ENCODE measurements at regions not wholly inside any gene's neighbourhood (a gene's known extent, or its start where the extent isn't known, plus 50 kb on each side); places are given as distances from the start of the nearest gene placed in this dataset.

DNA sequence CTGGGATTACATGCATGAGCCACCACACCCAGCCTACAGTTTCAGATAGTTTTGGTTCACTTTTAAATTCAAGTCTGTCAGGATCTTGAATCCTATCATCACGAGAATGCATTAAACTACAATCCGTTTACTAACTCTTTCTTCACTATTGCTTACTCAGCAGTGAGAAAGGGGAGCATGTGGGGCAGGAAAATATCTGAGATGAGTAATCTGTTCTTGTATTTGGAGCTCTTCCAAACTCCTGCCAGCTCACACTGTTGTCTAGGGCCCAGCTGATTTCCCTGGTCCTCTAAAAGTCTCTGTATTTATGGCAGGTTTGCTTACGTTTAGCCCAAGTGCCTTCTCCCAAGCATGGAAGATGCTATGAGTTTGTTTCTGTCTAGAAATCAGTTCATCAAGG, 152.2 kb downstream of the FGF18 start:
- Histone ChIP-seq H3K27me3 (ENCODE audit: low read length) (no peaks in the 10 kb centered on the region), H3K9me3 (ENCODE audit: low read length) (no peaks in the 10 kb centered on the region), H4K20me1 (ENCODE audit: insufficient read depth, low read depth, low read length) (no peaks in the 10 kb centered on the region), H3K36me3 (ENCODE audit: insufficient read depth, low read length) (no peaks in the 10 kb centered on the region), H2AFZ (ENCODE audit: low read length) (no peak overlapping the region), H3K4me3 (ENCODE audit: low read length) (no peak overlapping the region), H3K4me2 (ENCODE audit: low read depth, low read length, poor library complexity, severe bottlenecking) (no peak overlapping the region), H3K9me2 (replicated peaks; ENCODE audit: insufficient read depth, low read length) (no peaks in the 10 kb centered on the region), H3K4me1 (ENCODE audit: low read length) (no peaks in the 10 kb centered on the region), H3K79me2 (ENCODE audit: low read length) (no peaks in the 10 kb centered on the region), H3K9ac (ENCODE audit: low read length) (no peak overlapping the region), H3K27ac (ENCODE audit: low read length) (no peak overlapping the region)
- no peak for DNase-seq

DNA sequence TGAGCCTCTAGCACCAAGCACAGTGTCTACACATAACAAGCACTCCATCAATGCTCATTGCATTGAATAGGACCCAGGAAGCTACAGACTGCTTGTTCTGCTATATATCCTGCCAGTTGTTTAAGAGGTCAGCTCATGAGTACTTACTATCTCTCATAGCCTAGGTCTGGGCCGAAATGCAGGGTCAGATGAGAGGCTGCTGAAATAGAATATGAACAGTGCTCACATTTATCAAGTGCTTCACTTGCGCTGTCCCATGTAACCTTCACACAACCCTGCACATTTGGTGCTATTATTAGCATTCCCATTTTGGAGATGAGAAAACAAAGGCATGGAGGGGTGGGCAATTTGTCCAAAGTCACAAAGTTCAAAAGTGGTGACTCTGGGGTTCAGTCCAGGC, 153.6 kb downstream of the FGF18 start:
- Histone ChIP-seq H3K9ac (ENCODE audit: low read length) (no peak overlapping the region), H3K4me3 (ENCODE audit: low read length) (no peak overlapping the region), H3K4me2 (ENCODE audit: low read depth, low read length, poor library complexity, severe bottlenecking) (no peak overlapping the region), H3K9me3 (ENCODE audit: low read length) (no peaks in the 10 kb centered on the region), H3K4me1 (ENCODE audit: low read length) (no peaks in the 10 kb centered on the region), H3K36me3 (ENCODE audit: insufficient read depth, low read length) (no peaks in the 10 kb centered on the region), H3K9me2 (replicated peaks; ENCODE audit: insufficient read depth, low read length) (no peaks in the 10 kb centered on the region), H3K27ac (ENCODE audit: low read length) (no peak overlapping the region), H3K27me3 (ENCODE audit: low read length) (no peaks in the 10 kb centered on the region), H3K79me2 (ENCODE audit: low read length) (no peaks in the 10 kb centered on the region), H2AFZ (ENCODE audit: low read length) (no peak overlapping the region), H4K20me1 (ENCODE audit: insufficient read depth, low read depth, low read length) (no peaks in the 10 kb centered on the region)
- no peak for DNase-seq

DNA sequence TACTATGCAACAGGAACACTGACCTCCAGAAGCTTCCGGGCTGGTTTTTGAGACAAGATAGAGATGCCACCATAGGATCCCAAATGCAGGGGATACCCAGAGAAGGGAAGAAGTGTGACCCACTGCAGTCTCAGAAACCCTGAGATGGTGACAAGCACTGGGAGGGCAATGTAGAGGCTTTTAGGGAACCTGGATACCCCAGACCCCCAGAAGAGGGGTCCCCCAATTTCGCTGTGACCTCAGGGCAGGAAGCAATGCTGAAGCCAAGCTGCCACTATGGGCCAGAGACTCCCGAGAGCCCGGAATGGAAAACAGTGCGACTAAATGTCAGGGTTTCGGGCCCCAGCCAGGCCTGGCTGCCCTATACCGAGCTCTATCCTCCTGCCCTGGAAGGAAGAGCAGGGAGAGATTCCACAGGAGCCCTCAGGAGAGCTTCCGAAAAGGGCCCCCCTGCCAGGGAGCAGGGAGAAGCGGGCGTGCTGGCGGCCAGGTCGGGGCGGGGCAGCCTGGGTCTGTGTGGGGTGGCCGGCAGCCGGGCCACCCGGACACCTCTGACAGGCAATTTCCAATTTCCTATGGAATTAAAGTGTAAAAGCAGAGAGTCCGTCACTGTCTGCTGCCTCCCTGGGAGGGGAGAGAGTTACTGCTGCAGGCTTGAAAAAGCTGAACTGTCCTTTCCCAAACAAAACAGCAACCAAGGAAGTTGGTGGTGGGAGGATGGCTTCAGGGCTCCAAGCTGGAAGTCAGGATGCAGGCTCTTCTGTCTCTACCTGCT, 154.2 kb downstream of the FGF18 start:
- Histone ChIP-seq H3K9me3 (ENCODE audit: low read length) (no peaks in the 10 kb centered on the region), H3K4me1 (ENCODE audit: low read length) (no peaks in the 10 kb centered on the region), H3K4me3 (ENCODE audit: low read length) (no peak overlapping the region), H3K79me2 (ENCODE audit: low read length) (no peaks in the 10 kb centered on the region), H2AFZ (ENCODE audit: low read length) (no peak overlapping the region), H3K4me2 (ENCODE audit: low read depth, low read length, poor library complexity, severe bottlenecking) (no peak overlapping the region), H3K36me3 (ENCODE audit: insufficient read depth, low read length) (no peaks in the 10 kb centered on the region), H3K9me2 (replicated peaks; ENCODE audit: insufficient read depth, low read length) (no peaks in the 10 kb centered on the region), H4K20me1 (ENCODE audit: insufficient read depth, low read depth, low read length) (no peaks in the 10 kb centered on the region), H3K9ac (ENCODE audit: low read length) (no peak overlapping the region), H3K27me3 (ENCODE audit: low read length) (no peaks in the 10 kb centered on the region), H3K27ac (ENCODE audit: low read length) (no peak overlapping the region)
- no peak for DNase-seq

DNA sequence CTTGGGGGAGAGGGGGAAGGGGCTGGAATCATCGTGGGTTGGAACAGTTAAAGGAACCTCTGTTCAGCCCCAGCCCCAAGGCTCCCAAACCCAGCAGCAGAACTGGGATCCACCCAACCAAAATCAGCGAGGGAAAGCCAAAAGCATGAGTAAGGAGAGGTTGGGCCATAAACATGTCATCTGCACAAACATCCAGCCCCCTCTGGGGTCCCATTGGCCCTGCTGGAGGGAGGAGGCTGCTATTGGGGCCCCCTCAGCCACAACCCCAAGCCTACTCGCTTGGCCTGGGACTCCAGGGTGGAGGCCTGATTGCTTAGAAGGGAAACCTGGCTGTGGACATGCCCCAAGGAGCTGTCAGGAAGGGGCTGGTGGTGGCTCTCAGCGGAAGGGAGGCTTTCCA, 154.9 kb downstream of the FGF18 start:
- no peaks in the 10 kb centered on the region for H3K79me2 ChIP-seq (ENCODE audit: low read length)
- H2AFZ ChIP-seq (ENCODE audit: low read length) = no peak overlapping the region

DNA sequence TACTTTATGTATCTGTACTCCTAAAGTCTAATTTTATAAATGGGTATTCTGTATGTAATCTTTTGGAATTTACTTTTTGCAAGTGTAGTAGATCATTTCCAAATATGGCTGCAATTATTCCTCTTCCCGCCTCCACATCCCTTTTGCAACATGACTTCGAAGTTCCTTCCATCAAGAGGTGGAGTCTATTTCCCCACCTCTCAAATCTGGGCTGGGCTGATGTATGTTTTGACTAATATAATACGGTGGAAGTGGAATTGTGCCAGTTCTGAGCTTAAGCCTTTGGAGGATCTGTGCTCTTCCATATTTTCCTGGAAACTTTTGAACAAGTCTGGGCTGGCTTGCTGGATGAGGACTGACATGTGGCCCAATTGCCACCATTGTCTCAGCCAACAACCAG, 155.9 kb downstream of the FGF18 start:
- H2AFZ ChIP-seq (ENCODE audit: low read length) = no peak overlapping the region

More for the DNA sequence above, 154.9 kb downstream of the FGF18 start:
- Histone ChIP-seq H3K9me2 (replicated peaks; ENCODE audit: insufficient read depth, low read length) (no peaks in the 10 kb centered on the region), H3K4me1 (ENCODE audit: low read length) (no peaks in the 10 kb centered on the region), H3K36me3 (ENCODE audit: insufficient read depth, low read length) (no peaks in the 10 kb centered on the region), H3K4me2 (ENCODE audit: low read depth, low read length, poor library complexity, severe bottlenecking) (no peak overlapping the region), H4K20me1 (ENCODE audit: insufficient read depth, low read depth, low read length) (no peaks in the 10 kb centered on the region), H3K4me3 (ENCODE audit: low read length) (no peak overlapping the region), H3K9me3 (ENCODE audit: low read length) (no peaks in the 10 kb centered on the region), H3K27ac (ENCODE audit: low read length) (no peak overlapping the region), H3K27me3 (ENCODE audit: low read length) (no peaks in the 10 kb centered on the region), H3K9ac (ENCODE audit: low read length) (no peak overlapping the region)
- no peak for DNase-seq

DNA sequence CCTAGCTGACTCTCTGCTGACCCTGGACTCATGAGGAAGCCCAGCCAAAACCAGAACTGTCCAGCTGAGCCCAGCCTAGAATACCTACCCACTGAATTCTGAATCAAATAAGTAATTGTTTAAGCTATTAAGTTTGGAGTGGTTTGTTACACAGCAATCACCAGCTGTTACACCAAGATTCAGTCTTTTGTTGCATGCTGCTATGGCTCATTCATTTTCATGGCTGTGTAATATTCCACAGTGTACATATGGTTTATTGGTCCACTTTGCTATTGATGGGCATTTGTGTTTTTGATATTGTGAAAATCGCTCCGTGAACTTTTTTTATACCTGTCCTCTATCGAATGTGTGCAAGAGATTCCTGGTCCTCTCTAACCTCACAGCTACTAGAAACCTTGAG, 156.4 kb downstream of the FGF18 start:
- Histone ChIP-seq H3K36me3 (ENCODE audit: insufficient read depth, low read length) (no peaks in the 10 kb centered on the region), H3K9me2 (replicated peaks; ENCODE audit: insufficient read depth, low read length) (no peaks in the 10 kb centered on the region), H3K9ac (ENCODE audit: low read length) (no peak overlapping the region), H3K9me3 (ENCODE audit: low read length) (no peaks in the 10 kb centered on the region), H2AFZ (ENCODE audit: low read length) (no peak overlapping the region), H3K27ac (ENCODE audit: low read length) (no peak overlapping the region), H3K27me3 (ENCODE audit: low read length) (no peaks in the 10 kb centered on the region), H3K4me3 (ENCODE audit: low read length) (no peak overlapping the region), H4K20me1 (ENCODE audit: insufficient read depth, low read depth, low read length) (no peaks in the 10 kb centered on the region), H3K4me1 (ENCODE audit: low read length) (no peaks in the 10 kb centered on the region), H3K4me2 (ENCODE audit: low read depth, low read length, poor library complexity, severe bottlenecking) (no peak overlapping the region), H3K79me2 (ENCODE audit: low read length) (no peaks in the 10 kb centered on the region)
- DNase-seq = no peak

More for the DNA sequence above, 155.9 kb downstream of the FGF18 start:
- no peak for DNase-seq
- H4K20me1 ChIP-seq (ENCODE audit: insufficient read depth, low read depth, low read length) = no peaks in the 10 kb centered on the region
- no peak overlapping the region for H3K4me2 ChIP-seq (ENCODE audit: low read depth, low read length, poor library complexity, severe bottlenecking)
- H3K9me3 ChIP-seq (ENCODE audit: low read length) = no peaks in the 10 kb centered on the region
- H3K79me2 ChIP-seq (ENCODE audit: low read length) = no peaks in the 10 kb centered on the region
- no peaks in the 10 kb centered on the region for H3K4me1 ChIP-seq (ENCODE audit: low read length)
- no peak overlapping the region for H3K4me3 ChIP-seq (ENCODE audit: low read length)
- no peak overlapping the region for H3K9ac ChIP-seq (ENCODE audit: low read length)
- no peaks in the 10 kb centered on the region for H3K9me2 ChIP-seq (replicated peaks; ENCODE audit: insufficient read depth, low read length)
- no peaks in the 10 kb centered on the region for H3K36me3 ChIP-seq (ENCODE audit: insufficient read depth, low read length)
- no peak overlapping the region for H3K27ac ChIP-seq (ENCODE audit: low read length)
- no peaks in the 10 kb centered on the region for H3K27me3 ChIP-seq (ENCODE audit: low read length)

DNA sequence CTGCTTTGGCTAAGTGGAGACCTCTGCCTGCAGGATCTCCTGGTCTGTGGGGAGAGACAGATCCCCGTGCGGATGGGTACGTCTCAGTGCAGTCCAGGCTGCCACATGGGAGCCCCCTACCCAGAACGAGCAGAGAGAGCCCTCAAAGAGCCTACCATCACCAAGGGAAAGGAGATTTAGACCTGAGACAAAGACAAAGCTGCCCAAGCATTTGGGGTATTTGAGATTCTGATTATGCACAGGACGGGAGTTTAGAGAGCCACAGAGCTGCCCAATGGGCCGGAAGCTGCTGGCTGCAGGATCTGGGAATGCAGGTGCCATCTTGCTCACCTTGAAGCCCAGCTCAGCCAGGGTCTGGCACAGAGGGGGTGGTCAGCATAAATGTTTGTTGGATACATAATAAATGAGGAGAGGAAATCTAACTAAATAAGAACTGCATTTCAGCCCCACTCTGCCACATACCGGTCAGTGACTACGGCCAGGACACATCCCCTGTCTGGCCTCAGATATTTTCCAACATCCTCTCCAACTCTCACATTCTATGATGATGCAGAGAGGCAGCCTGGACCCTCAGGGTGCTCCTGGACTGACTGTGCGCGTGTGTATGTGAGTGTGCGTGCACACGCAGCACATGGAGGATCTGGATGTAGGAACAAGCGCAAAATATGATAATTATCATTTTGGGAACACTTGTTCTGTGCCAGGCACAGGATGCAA, 157.8 kb downstream of the FGF18 start:
- no peak for DNase-seq

DNA sequence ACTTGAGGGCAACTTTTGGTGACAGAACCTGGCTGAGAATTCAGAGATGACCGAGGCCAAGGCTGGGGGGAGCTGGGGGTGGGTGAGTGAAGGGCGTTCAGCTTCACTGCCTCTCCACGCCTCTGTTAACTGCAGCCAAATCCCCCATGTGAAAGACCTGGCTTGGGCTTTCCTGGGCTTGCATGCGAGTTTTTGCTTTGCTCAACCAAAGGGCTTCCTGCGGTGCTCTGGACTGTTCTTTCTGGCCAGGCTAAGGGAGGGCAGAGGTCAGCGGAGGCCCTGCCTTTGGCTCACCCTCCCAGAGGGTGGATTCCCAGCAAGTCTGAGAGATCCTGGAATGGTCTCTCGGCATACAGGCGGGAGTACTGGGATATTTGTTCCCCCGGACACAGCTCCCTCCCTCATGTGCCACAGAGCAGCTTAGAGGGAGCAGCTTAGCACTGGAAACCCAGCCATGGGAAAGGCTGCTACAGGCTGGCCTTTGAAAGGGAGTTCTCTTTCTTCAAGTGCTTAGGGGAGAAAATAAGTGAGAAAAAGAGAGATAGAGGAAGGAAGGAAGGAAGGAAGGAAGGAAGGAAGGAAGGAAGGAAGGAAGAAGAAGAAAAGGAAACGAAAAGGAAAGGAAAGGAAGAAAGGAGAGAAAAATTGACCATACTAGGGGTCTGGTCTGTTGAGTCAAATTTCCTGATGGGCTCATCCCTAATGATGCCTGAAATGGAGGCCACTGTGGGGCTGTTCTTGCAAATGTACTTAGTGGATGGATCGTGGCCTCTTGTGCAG, 158.8 kb downstream of the FGF18 start:
- no peak for DNase-seq
- Histone ChIP-seq H3K4me1 (ENCODE audit: low read length) (no peaks in the 10 kb centered on the region), H4K20me1 (ENCODE audit: insufficient read depth, low read depth, low read length) (no peaks in the 10 kb centered on the region), H3K4me2 (ENCODE audit: low read depth, low read length, poor library complexity, severe bottlenecking) (no peak overlapping the region), H3K36me3 (ENCODE audit: insufficient read depth, low read length) (no peaks in the 10 kb centered on the region), H3K9me2 (replicated peaks; ENCODE audit: insufficient read depth, low read length) (no peaks in the 10 kb centered on the region), H3K27ac (ENCODE audit: low read length) (no peak overlapping the region), H3K4me3 (ENCODE audit: low read length) (no peak overlapping the region), H2AFZ (ENCODE audit: low read length) (no peak overlapping the region), H3K9me3 (ENCODE audit: low read length) (no peaks in the 10 kb centered on the region), H3K9ac (ENCODE audit: low read length) (no peak overlapping the region), H3K79me2 (ENCODE audit: low read length) (no peaks in the 10 kb centered on the region), H3K27me3 (ENCODE audit: low read length) (no peaks in the 10 kb centered on the region)

More for the DNA sequence above, 157.8 kb downstream of the FGF18 start:
- no peaks in the 10 kb centered on the region for H3K27me3 ChIP-seq (ENCODE audit: low read length)
- no peaks in the 10 kb centered on the region for H3K36me3 ChIP-seq (ENCODE audit: insufficient read depth, low read length)
- H3K9ac ChIP-seq (ENCODE audit: low read length) = no peak overlapping the region
- no peak overlapping the region for H2AFZ ChIP-seq (ENCODE audit: low read length)
- H4K20me1 ChIP-seq (ENCODE audit: insufficient read depth, low read depth, low read length) = no peaks in the 10 kb centered on the region
- no peak overlapping the region for H3K4me2 ChIP-seq (ENCODE audit: low read depth, low read length, poor library complexity, severe bottlenecking)
- H3K9me3 ChIP-seq (ENCODE audit: low read length) = no peaks in the 10 kb centered on the region
- H3K4me3 ChIP-seq (ENCODE audit: low read length) = no peak overlapping the region
- H3K79me2 ChIP-seq (ENCODE audit: low read length) = no peaks in the 10 kb centered on the region
- H3K4me1 ChIP-seq (ENCODE audit: low read length) = no peaks in the 10 kb centered on the region
- no peak overlapping the region for H3K27ac ChIP-seq (ENCODE audit: low read length)
- H3K9me2 ChIP-seq (replicated peaks; ENCODE audit: insufficient read depth, low read length) = no peaks in the 10 kb centered on the region
